ENCODE measurements at regions not wholly inside any gene's neighbourhood (a gene's known extent, or its start where the extent isn't known, plus 50 kb on each side); places are given as distances from the start of the nearest gene placed in this dataset.

GRCh38 chr6:170228946-170229310 is 62.0 kb downstream of the DLL1 start:
- Histone ChIP-seq H3K4me1 (ENCODE audit: control insufficient read depth in 1 of 2, insufficient read depth in 1 of 2, low read depth in 1 of 2, low read length in 1 of 2) (no peaks in the 10 kb centered on the region), H3K36me3 (no peaks in the 10 kb centered on the region), H3K9me3 (no peaks in the 10 kb centered on the region), H3K4me3 (ENCODE audit: low read depth in 1 of 2, low read length in 1 of 2) (no peak overlapping the region), H3K27ac (no peak overlapping the region), H3K27me3 (no peaks in the 10 kb centered on the region)
- TF ChIP-seq, protein P1, sequence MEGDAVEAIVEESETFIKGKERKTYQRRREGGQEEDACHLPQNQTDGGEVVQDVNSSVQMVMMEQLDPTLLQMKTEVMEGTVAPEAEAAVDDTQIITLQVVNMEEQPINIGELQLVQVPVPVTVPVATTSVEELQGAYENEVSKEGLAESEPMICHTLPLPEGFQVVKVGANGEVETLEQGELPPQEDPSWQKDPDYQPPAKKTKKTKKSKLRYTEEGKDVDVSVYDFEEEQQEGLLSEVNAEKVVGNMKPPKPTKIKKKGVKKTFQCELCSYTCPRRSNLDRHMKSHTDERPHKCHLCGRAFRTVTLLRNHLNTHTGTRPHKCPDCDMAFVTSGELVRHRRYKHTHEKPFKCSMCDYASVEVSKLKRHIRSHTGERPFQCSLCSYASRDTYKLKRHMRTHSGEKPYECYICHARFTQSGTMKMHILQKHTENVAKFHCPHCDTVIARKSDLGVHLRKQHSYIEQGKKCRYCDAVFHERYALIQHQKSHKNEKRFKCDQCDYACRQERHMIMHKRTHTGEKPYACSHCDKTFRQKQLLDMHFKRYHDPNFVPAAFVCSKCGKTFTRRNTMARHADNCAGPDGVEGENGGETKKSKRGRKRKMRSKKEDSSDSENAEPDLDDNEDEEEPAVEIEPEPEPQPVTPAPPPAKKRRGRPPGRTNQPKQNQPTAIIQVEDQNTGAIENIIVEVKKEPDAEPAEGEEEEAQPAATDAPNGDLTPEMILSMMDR (IDR thresholded peaks at IDR 0.05): no peak

DNA sequence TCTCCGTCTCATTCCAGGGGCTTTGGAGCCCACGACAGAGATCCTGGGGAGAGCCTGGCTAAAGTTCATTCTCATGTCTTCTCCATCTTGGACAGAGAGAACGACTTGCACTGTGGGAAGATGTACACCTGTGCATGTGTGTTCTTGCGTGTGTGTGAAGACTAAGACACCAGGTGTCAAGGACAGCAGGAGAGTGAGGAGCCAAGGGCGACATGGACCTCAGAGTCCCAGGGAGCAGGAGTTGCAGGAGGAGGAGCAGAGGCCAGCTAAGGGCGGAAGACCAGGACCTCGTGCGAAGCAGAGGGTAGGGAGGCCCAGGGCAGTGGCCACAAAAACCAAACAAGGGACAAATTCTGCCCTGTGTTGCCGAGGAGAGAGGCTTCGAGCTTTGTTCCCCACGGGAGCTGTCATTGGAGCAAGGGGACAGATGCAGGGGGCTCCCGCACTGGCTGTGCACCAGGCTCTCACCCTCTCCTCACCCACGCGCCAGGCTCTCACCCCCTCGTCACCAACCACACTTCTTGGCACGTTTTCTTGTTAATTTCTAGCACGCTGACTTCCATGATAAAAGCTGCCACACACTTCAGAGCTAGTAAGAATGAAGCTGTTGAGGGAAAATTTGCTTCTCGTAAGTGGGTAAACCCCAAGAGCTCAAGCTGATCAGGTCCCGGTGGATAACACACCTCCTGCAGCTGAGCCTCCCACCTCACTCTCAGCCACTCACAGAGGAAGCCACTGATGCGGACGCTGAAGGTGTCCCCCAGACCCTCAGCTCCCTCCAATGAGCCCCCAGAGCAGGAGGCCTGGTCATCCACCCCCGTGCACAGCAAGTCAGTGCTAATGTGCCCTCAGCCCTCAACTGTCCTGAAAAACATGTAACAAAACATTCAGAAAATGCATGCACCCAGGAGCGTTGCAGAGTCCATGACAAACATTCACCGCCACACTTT is 62.6 kb downstream of the DLL1 start:
- H3K9me3 ChIP-seq: no peaks in the 10 kb centered on the region
- peaks cover under 1% of the 10 kb centered on the region for H3K27me3 ChIP-seq
- no peak overlapping the region for H3K27ac ChIP-seq
- H3K36me3 ChIP-seq: no peaks in the 10 kb centered on the region
- TF ChIP-seq, protein P1 (IDR thresholded peaks at IDR 0.05): no peak
- H3K4me3 ChIP-seq (ENCODE audit: low read depth in 1 of 2, low read length in 1 of 2): no peak overlapping the region
- no peaks in the 10 kb centered on the region for H3K4me1 ChIP-seq (ENCODE audit: control insufficient read depth in 1 of 2, insufficient read depth in 1 of 2, low read depth in 1 of 2, low read length in 1 of 2)

DNA sequence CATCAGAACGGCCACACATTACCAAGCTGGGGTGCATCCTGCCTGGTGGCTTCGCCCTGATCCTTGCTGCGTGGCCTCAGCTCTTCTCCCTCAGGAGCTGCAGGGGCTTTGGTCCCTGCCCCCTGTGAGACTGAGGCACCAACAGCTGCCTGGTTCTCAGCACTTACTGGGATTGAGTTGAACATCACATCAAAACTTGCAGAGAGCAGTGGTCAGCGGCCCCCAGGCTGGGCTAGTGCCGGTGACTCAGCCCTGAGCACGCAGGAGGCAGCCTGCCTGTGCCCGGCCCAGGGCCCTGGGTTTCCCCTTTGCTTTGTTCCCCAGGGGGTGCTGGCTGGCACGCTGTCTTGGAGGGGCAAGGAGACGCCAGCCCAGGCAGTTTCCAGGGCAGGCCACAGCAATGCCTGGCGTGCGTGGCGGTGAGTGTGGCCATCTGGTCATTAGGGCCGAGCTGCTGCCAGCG is 63.3 kb downstream of the DLL1 start:
- peaks cover 8% of the 10 kb centered on the region for H3K27me3 ChIP-seq
- no peak overlapping the region for H3K27ac ChIP-seq
- TF ChIP-seq, protein P1 (IDR thresholded peaks at IDR 0.05): no peak
- H3K4me1 ChIP-seq (ENCODE audit: control insufficient read depth in 1 of 2, insufficient read depth in 1 of 2, low read depth in 1 of 2, low read length in 1 of 2): peaks cover 0 to 6% of the 10 kb centered on the region in 2 experiments
- no peaks in the 10 kb centered on the region for H3K9me3 ChIP-seq
- H3K36me3 ChIP-seq: no peaks in the 10 kb centered on the region
- H3K4me3 ChIP-seq (ENCODE audit: low read depth in 1 of 2, low read length in 1 of 2): no peak overlapping the region

- Histone ChIP-seq H3K9me3 (no peaks in the 10 kb centered on the region), H3K4me1 (ENCODE audit: control insufficient read depth in 1 of 2, insufficient read depth in 1 of 2, low read depth in 1 of 2, low read length in 1 of 2) (peaks cover 0 to 6% of the 10 kb centered on the region in 2 experiments), H3K27ac (no peak overlapping the region)
These were observed 64.2 kb downstream of the DLL1 start for GRCh38 chr6:170226647-170227046.

DNA sequence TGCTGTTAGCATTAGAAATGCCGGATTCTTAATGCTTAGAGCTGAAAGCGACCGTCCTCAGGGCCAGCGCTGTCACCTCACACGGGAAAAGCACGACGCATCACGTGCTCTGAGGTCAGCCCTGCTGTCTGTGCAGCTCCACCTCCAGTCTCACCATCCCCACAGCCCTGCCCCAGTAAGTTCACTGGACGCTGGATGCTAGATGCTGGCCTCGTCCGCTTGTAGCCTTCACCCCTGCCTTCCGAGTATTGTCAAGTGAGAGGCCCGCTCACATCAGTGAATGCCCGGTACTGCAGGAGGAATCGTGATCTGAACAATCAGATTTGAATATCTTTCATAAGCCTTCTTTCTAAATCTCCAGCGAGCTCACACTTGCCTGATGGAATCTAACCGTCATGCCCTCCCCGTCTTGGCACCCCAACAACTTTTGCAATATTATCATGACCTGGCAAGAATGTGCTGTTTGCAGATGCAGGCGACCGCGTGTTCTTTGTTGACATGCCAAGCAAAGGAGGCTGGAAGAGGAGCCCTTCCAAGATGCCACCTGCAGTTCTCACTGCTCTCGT is 64.9 kb downstream of the DLL1 start:
- Histone ChIP-seq H3K9me3 (no peaks in the 10 kb centered on the region), H3K27ac (no peak overlapping the region), H3K4me3 (ENCODE audit: low read depth in 1 of 2, low read length in 1 of 2) (no peak overlapping the region), H3K4me1 (ENCODE audit: control insufficient read depth in 1 of 2, insufficient read depth in 1 of 2, low read depth in 1 of 2, low read length in 1 of 2) (peaks cover 0 to 6% of the 10 kb centered on the region in 2 experiments), H3K36me3 (no peaks in the 10 kb centered on the region), H3K27me3 (peaks cover 21% of the 10 kb centered on the region)
- TF ChIP-seq, protein P1 (IDR thresholded peaks at IDR 0.05): no peak

More at GRCh38 chr6:170226647-170227046, 64.2 kb downstream of the DLL1 start:
- TF ChIP-seq, protein P1 (IDR thresholded peaks at IDR 0.05): no peak
- no peaks in the 10 kb centered on the region for H3K36me3 ChIP-seq
- H3K4me3 ChIP-seq (ENCODE audit: low read depth in 1 of 2, low read length in 1 of 2): no peak overlapping the region
- H3K27me3 ChIP-seq: peaks cover 17% of the 10 kb centered on the region
